Memory B cell (primary cell): ENCODE measurements at regions not wholly inside any gene's neighbourhood (a gene's known extent, or its start where the extent isn't known, plus 50 kb on each side); places are given as distances from the start of the nearest gene placed in this dataset.

Source experiments
- ATAC-seq: fragments of 150-1000 bp; cut with Tn5 transposase; 2 replicates; pipeline ENCODE4 v1.10.0; 2021; ENCODE audit warnings: low read depth, mild to moderate bottlenecking, moderate library complexity
- DNase-seq, 2 donors: peaks; one replicate each; pipeline ENCODE4 v3.0.0; 2022; ENCODE audit warnings: low spot score in 2 of 2
- H3K27ac Mint-ChIP-seq: one replicate; pipeline ENCODE4 v1.8.0; 2022; ENCODE audit warnings: mild to moderate bottlenecking, moderate library complexity, mixed read lengths
- H3K27me3 Mint-ChIP-seq: one replicate; pipeline ENCODE4 v1.8.0; 2022; ENCODE audit warnings: mixed read lengths
- H3K36me3 Mint-ChIP-seq: one replicate; pipeline ENCODE4 v1.8.0; 2022; ENCODE audit warnings: mild to moderate bottlenecking, mixed read lengths
- H3K4me1 Mint-ChIP-seq: one replicate; pipeline ENCODE4 v1.8.0; 2022; ENCODE audit warnings: mixed read lengths
- H3K4me3 Mint-ChIP-seq: one replicate; pipeline ENCODE4 v1.8.0; 2022; ENCODE audit warnings: mild to moderate bottlenecking, moderate library complexity, mixed read lengths
- H3K9me3 Mint-ChIP-seq: one replicate; pipeline ENCODE4 v1.8.0; 2022; ENCODE audit warnings: mixed read lengths

GRCh38 chr13:73913079-73913740 is 221.0 kb downstream of the KLF12 start:
- Mint-ChIP-seq H3K4me1 (peaks cover 40% of the 10 kb centered on the region), H3K27me3 (no peaks in the 10 kb centered on the region), H3K4me3 (no peak overlapping the region), H3K9me3 (no peaks in the 10 kb centered on the region), H3K27ac (peak overlapping the region; percentile 12), H3K36me3 (no peaks in the 10 kb centered on the region)
- ATAC-seq (no peak), DNase-seq (no peak)

GRCh38 chr13:73911361-73911760 is 222.8 kb downstream of the KLF12 start:
- Mint-ChIP-seq H3K9me3 (no peaks in the 10 kb centered on the region), H3K27me3 (no peaks in the 10 kb centered on the region), H3K36me3 (no peaks in the 10 kb centered on the region), H3K4me1 (peaks cover 31% of the 10 kb centered on the region), H3K27ac (no peak overlapping the region), H3K4me3 (no peak overlapping the region)
- no peak for DNase-seq
- no peak for ATAC-seq

DNA sequence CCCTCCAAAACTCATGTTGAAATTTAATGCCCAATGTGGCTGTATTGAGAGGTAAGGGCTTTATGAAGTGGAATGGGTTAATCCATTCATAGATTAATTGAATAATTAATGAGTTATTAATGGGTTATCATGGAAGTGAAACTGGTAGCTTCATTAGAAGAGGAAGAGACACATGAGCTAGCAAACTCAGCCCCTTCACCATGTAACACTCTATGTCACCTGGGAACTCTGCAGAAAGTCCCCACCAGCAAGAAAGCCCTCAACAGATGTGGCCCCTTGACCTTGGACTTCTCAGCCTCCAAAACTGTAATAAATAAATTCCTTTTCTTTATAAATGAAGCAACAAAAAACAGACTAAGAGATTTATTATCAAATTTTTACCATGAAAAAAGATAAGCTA is 223.5 kb downstream of the KLF12 start:
- Mint-ChIP-seq H3K9me3 (no peaks in the 10 kb centered on the region), H3K4me1 (peaks cover 30% of the 10 kb centered on the region), H3K36me3 (no peaks in the 10 kb centered on the region), H3K27ac (no peak overlapping the region), H3K4me3 (no peak overlapping the region), H3K27me3 (no peaks in the 10 kb centered on the region)
- ATAC-seq (peak; percentile 80), DNase-seq (no peak)

DNA sequence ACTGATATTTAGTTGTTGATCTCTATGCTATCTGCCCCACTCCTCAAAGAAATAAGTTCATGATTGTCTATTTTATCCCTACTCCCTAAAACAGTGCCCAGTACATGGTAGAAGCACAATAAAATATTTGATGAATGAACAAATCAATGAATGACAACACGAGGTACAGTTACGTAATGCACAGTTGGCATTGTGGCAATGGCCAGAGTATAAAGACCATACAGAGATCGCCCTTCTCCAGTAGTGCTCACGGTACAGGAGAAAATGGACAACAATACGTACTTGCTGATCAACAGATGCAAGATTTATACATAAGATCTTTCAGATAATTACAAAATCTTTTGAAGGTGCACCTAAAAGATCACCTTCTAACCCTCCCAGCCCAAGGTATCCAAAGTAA is 225.4 kb downstream of the KLF12 start:
- ATAC-seq: no peak
- Mint-ChIP-seq H3K4me1 (peaks cover 14% of the 10 kb centered on the region), H3K4me3 (no peak overlapping the region), H3K27me3 (no peaks in the 10 kb centered on the region), H3K9me3 (no peaks in the 10 kb centered on the region), H3K27ac (no peak overlapping the region), H3K36me3 (no peaks in the 10 kb centered on the region)
- no peak for DNase-seq

DNA sequence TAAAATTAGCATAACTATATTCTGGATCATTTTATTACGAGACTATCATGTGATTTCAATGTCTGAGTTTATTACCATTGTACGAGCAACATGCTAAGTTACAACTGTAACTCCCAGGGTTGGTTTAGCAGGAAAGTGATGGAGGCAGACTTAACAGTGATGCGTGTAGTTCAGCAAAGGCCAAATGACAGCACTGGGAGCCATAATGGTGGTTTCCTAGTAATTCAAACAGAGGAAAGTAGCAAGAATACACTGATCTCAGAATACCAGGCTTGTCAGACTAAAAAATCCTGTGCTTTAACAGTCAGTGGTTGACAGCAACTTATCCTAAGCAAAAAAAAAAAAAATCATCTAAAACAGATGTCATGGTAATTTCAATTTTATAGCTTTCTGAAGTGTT is 229.6 kb downstream of the KLF12 start:
- H3K36me3 Mint-ChIP-seq: peaks cover 5% of the 10 kb centered on the region
- H3K4me1 Mint-ChIP-seq: peaks cover 6% of the 10 kb centered on the region
- ATAC-seq (no peak), DNase-seq (no peak)
- H3K27me3 Mint-ChIP-seq: no peaks in the 10 kb centered on the region
- no peaks in the 10 kb centered on the region for H3K9me3 Mint-ChIP-seq
- H3K27ac Mint-ChIP-seq: no peak overlapping the region
- H3K4me3 Mint-ChIP-seq: no peak overlapping the region

DNA sequence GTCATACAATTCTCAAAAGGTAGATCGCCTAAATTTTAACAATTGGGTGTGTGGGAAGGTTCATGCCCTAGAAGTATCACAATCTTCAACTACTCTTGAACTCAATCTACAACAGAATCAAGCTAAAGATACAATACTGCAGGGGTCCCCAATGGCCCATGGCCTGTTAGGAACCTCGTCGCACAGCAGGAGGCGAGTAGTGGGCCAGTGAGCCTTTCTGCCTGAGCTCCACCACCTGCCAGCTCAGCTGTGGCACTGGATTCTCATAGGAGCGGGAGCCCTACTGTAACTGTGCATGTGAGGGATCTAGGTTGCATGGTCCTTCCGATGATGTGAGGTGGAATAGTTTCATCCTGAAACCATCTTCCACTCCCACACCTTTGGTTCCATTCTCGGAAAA is 230.6 kb downstream of the KLF12 start:
- Mint-ChIP-seq H3K27ac (peak overlapping the region; percentile 17), H3K4me1 (peaks cover 13% of the 10 kb centered on the region), H3K9me3 (no peaks in the 10 kb centered on the region), H3K27me3 (no peaks in the 10 kb centered on the region), H3K36me3 (peaks cover 5% of the 10 kb centered on the region), H3K4me3 (no peak overlapping the region)
- no peak for DNase-seq
- ATAC-seq: no peak

GRCh38 chr13:73902847-73903246 is 231.4 kb downstream of the KLF12 start:
- Mint-ChIP-seq H3K27ac (no peak overlapping the region), H3K4me1 (peaks cover 20% of the 10 kb centered on the region), H3K27me3 (no peaks in the 10 kb centered on the region), H3K4me3 (no peak overlapping the region), H3K9me3 (no peaks in the 10 kb centered on the region), H3K36me3 (peaks cover 5% of the 10 kb centered on the region)
- ATAC-seq (no peak), DNase-seq (no peak)

- ATAC-seq (peak; percentile 42), DNase-seq (no peak)
- Mint-ChIP-seq H3K27ac (no peak overlapping the region), H3K36me3 (peaks cover 8% of the 10 kb centered on the region), H3K9me3 (no peaks in the 10 kb centered on the region), H3K4me1 (peaks cover 25% of the 10 kb centered on the region), H3K4me3 (no peak overlapping the region), H3K27me3 (no peaks in the 10 kb centered on the region)
These were observed 231.9 kb downstream of the KLF12 start for GRCh38 chr13:73902296-73902695.

GRCh38 chr13:73901324-73902068 is 232.7 kb downstream of the KLF12 start:
- Mint-ChIP-seq H3K4me1 (peaks cover 25% of the 10 kb centered on the region), H3K27me3 (no peaks in the 10 kb centered on the region), H3K4me3 (no peak overlapping the region), H3K36me3 (peaks cover 8% of the 10 kb centered on the region), H3K9me3 (no peaks in the 10 kb centered on the region), H3K27ac (no peak overlapping the region)
- DNase-seq: no peak
- no peak for ATAC-seq

- Mint-ChIP-seq H3K4me3 (no peak overlapping the region), H3K4me1 (peaks cover 25% of the 10 kb centered on the region), H3K27ac (no peak overlapping the region), H3K27me3 (no peaks in the 10 kb centered on the region), H3K36me3 (peaks cover 10% of the 10 kb centered on the region), H3K9me3 (no peaks in the 10 kb centered on the region)
- no peak for ATAC-seq
- no peak for DNase-seq
These were observed 233.6 kb downstream of the KLF12 start for GRCh38 chr13:73900591-73900990.

DNA sequence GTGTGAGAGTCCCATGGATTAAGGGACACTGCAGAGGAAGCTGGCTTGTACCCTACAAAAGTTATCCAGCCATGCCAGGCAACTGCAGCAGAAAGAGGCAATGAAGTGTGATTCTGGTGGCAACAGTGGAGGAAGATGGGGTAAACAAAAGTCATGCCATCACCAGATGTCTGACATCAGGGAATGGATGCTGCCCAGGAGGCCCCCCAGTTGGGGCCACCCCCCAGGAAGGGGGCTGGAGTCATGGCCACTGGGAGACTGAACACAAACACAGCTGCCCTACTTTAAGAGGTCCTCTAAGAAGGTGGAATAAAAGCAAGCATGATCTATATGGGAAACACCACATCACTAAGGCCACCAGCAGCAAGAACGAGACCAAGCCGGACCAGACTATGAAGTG is 235.3 kb downstream of the KLF12 start:
- Mint-ChIP-seq H3K27ac (peak overlapping the region; percentile 42), H3K36me3 (peaks cover 13% of the 10 kb centered on the region), H3K4me3 (no peak overlapping the region), H3K4me1 (peaks cover 25% of the 10 kb centered on the region), H3K27me3 (no peaks in the 10 kb centered on the region), H3K9me3 (no peaks in the 10 kb centered on the region)
- ATAC-seq (no peak), DNase-seq (no peak)

- H3K36me3 Mint-ChIP-seq: peaks cover 16% of the 10 kb centered on the region
- peaks cover 25% of the 10 kb centered on the region for H3K4me1 Mint-ChIP-seq
- peak overlapping the region; percentile 42 for H3K27ac Mint-ChIP-seq
- no peak overlapping the region for H3K4me3 Mint-ChIP-seq
- H3K27me3 Mint-ChIP-seq: no peaks in the 10 kb centered on the region
- H3K9me3 Mint-ChIP-seq: no peaks in the 10 kb centered on the region
- peak; percentile 22 for ATAC-seq
- DNase-seq: no peak
These were observed 235.9 kb downstream of the KLF12 start for GRCh38 chr13:73898276-73898675.

GRCh38 chr13:73894995-73895571 is 239.1 kb downstream of the KLF12 start:
- peaks cover 19% of the 10 kb centered on the region for H3K4me1 Mint-ChIP-seq
- H3K9me3 Mint-ChIP-seq: no peaks in the 10 kb centered on the region
- H3K27ac Mint-ChIP-seq: no peak overlapping the region
- peaks cover 13% of the 10 kb centered on the region for H3K36me3 Mint-ChIP-seq
- H3K27me3 Mint-ChIP-seq: no peaks in the 10 kb centered on the region
- no peak overlapping the region for H3K4me3 Mint-ChIP-seq
- ATAC-seq (no peak), DNase-seq (no peak)

GRCh38 chr13:73893833-73894232 is 240.4 kb downstream of the KLF12 start:
- ATAC-seq (no peak), DNase-seq (no peak)
- no peaks in the 10 kb centered on the region for H3K27me3 Mint-ChIP-seq
- H3K36me3 Mint-ChIP-seq: peaks cover 13% of the 10 kb centered on the region
- H3K4me3 Mint-ChIP-seq: no peak overlapping the region
- H3K9me3 Mint-ChIP-seq: no peaks in the 10 kb centered on the region
- H3K4me1 Mint-ChIP-seq: peaks cover 15% of the 10 kb centered on the region
- no peak overlapping the region for H3K27ac Mint-ChIP-seq
